GM12875 (cell line): ENCODE measurements at regions not wholly inside any gene's neighbourhood (a gene's known extent, or its start where the extent isn't known, plus 50 kb on each side); places are given as distances from the start of the nearest gene placed in this dataset.

ENCODE experiments used
- H3K4me3 ChIP-seq: one replicate; pipeline ENCODE4 v1.5.1; 2011; ENCODE audit warnings: low read depth, low read length, control low read depth
- TF ChIP-seq, protein P1 (sequence below): IDR thresholded peaks from 2 replicates; pipeline ENCODE4 v1.5.1; 2011; ENCODE audit warnings: low read depth, mild to moderate bottlenecking, control low read depth, inconsistent platforms, low read length, moderate library complexity, borderline replicate concordance; ENCODE audit not compliant: insufficient read depth

DNA sequence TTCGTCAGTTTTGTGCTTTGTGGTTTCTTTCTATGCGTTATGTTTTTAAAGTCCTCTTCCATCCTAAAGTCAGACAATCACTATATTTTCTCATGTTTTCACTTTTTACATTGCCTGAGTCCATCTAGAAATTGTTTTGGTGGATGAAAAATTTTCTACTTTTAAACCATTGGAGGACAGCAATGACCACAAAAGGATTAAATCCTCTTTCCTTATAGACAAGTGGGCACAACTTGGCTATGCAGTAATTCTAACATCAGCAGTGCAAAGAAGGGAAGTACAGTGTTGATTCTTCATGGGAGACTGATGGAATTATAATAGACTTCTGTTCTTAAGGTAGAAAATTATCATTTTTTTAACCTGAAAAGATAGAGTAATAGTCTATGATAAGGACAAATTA, 75.5 kb downstream of the PALM2AKAP2 start:
- no peak overlapping the region for H3K4me3 ChIP-seq
- TF ChIP-seq, protein P1, sequence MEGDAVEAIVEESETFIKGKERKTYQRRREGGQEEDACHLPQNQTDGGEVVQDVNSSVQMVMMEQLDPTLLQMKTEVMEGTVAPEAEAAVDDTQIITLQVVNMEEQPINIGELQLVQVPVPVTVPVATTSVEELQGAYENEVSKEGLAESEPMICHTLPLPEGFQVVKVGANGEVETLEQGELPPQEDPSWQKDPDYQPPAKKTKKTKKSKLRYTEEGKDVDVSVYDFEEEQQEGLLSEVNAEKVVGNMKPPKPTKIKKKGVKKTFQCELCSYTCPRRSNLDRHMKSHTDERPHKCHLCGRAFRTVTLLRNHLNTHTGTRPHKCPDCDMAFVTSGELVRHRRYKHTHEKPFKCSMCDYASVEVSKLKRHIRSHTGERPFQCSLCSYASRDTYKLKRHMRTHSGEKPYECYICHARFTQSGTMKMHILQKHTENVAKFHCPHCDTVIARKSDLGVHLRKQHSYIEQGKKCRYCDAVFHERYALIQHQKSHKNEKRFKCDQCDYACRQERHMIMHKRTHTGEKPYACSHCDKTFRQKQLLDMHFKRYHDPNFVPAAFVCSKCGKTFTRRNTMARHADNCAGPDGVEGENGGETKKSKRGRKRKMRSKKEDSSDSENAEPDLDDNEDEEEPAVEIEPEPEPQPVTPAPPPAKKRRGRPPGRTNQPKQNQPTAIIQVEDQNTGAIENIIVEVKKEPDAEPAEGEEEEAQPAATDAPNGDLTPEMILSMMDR, result no peak

DNA sequence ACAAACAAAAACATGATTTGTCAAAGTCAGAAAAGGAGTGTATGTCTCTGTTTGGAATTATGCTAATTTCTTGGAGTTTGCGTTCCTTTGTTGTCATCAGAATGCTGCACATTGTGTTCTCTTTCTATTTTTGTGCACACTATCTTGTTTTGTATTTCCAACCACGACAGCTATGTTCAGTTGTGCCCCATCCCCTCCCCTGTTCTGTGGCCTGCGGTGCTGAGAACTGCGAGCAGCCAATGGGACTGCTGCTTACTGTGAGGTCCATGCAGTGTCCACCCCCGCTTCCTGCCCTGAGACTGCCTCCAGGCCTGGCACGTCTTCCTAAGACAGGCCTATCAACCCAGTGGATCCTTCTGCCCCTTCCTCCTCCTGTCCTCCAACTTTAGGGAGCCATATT, 76.8 kb downstream of the PALM2AKAP2 start:
- H3K4me3 ChIP-seq, result no peak overlapping the region
- TF ChIP-seq, protein P1, result no peak

DNA sequence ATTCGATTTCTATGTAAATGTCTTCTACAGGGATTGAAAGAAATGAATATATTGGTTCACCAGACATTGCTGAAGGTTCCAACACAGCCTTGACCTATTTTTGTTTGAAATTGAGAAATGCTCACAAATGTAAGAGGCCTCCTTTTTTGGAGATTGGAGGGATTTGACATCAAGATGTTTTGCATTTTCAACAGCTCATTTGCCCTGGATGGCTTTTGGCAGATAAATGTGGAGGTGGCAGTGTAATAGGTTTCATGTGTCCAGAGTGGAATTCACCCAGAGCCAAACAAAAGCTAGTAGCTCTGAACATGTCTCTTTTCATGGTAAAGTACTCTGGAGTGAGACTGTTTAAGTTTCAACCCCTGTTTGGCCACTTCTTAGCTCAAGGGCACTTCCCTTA, 77.3 kb downstream of the PALM2AKAP2 start:
- H3K4me3 ChIP-seq, result no peak overlapping the region
- TF ChIP-seq, protein P1, result no peak

DNA sequence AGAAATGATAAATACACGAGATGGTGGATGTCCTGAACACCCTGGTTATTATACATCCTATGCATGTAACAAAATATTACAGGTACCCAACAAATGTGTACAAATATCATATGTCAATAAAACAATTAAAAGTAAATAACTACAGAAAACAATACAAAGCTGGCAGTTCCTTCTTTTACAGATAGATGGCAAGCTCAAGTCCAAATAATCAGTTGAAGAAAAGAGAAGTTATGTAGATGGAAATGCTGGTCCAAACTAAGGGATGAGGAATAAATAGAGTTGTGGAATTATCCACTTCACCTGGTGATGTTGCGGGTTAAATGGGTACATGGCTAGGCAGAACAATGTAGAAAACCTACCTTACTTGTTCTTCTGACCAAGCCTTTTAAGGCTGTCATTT, 79.4 kb downstream of the PALM2AKAP2 start:
- TF ChIP-seq, protein P1, result no peak

DNA sequence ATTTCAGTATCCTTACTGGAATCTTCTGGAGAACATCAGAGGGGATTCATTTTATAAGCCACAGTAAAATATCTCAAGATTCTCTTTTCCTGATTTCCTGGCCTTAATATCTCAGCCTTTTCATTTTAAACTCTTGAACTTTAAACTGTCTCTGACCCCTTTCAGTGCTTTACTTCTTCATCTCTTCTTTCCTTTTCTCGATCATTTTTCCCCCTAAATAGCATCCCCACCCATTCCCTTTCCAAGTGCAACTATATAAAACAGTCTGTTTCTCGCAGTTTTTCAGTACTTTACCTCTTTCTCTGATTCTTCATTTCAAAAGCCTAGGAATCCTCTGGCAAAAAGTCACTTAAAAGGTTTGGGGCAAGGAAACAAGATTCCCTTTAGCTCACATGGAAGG, 80.5 kb downstream of the PALM2AKAP2 start:
- no peak overlapping the region for H3K4me3 ChIP-seq
- TF ChIP-seq, protein P1, result no peak

More for the DNA sequence above, 79.4 kb downstream of the PALM2AKAP2 start:
- no peak overlapping the region for H3K4me3 ChIP-seq

DNA sequence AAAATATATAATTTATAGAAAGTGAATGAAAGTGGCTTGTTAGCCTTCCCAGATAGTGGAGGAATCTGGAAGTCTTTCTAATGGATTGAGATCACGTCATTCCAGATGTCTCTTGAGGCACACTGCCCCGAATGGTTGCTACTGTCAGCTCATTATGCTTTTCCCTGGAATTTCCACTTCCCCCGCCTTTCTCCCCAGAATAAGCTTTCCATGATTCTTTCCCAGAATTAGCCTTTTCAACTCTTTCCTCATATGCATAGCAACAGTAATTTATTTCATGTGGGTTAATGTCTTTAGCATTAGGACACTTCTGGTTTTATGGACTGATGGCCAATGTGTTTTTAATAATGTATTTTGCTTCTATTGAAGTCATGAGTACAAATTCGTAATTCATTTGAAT, 81.5 kb downstream of the PALM2AKAP2 start:
- TF ChIP-seq, protein P1, result no peak

DNA sequence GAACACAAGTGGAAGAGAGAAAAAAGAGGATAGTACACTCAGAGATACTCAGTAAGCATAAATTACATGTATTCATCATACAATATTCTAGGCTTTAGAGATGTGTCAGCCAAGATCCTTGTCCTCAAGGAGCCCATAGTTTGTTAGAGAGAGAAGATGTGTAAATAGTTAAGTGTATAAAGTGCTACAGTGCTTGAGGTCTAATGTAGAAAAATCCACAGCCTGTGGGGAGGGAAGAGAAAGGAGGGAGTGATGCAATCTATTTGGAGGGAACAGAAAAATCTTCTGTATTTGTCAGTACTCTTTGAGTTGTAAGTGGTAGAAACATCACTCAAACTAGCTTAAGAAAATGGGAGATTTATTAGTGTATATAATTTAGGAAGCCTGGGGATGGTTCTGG, 81.9 kb downstream of the PALM2AKAP2 start:
- TF ChIP-seq, protein P1, result no peak
- H3K4me3 ChIP-seq, result no peak overlapping the region

More for the DNA sequence above, 81.5 kb downstream of the PALM2AKAP2 start:
- no peak overlapping the region for H3K4me3 ChIP-seq
